Peyer's patch (tissue), 4 donors: ENCODE measurements at regions not wholly inside any gene's neighbourhood (a gene's known extent, or its start where the extent isn't known, plus 50 kb on each side); places are given as distances from the start of the nearest gene placed in this dataset.

Source experiments
- POLR2A ChIP-seq, 2 donors: fragments of 450-650 bp; IDR thresholded peaks; one replicate each; pipeline ENCODE4 v1.5.1; 2017; ENCODE audit warnings: antibody characterized with exemption in 2 of 2, mild to moderate bottlenecking in 2 of 2, moderate library complexity in 2 of 2
- TF ChIP-seq, protein P1 (sequence below), 6 experiments: fragments of 450-650 bp in 4 of 6; fragments of 200-600 bp in 2 of 6; sonication (generic) in 1 of 6; IDR thresholded peaks; one replicate each; pipeline ENCODE4 v1.5.1; 2017 to 2019; ENCODE audit warnings: antibody characterized with exemption in 6 of 6, mild to moderate bottlenecking in 3 of 6, moderate library complexity in 1 of 6

DNA sequence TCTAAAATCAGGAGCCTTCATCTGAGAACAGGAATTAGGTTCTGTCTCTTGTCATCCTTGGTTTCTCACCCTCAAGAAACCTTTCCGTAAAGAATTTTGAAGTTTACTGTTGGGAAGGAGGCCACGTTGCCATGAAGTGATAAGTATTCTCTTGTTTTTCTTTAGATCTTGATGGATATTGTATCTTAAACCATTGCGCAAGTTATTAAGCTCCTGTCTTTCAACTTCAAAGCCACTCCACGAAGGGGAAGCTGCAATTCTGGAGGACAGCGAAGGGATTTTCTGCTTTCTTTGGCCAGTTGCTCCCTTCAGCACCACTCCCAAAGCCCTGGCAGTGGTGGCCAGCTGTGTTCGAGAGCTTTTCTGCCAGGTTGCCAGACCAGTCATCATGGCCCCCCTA lies 198.1 kb upstream of the EXOC2 start:
- TF ChIP-seq, protein P1, sequence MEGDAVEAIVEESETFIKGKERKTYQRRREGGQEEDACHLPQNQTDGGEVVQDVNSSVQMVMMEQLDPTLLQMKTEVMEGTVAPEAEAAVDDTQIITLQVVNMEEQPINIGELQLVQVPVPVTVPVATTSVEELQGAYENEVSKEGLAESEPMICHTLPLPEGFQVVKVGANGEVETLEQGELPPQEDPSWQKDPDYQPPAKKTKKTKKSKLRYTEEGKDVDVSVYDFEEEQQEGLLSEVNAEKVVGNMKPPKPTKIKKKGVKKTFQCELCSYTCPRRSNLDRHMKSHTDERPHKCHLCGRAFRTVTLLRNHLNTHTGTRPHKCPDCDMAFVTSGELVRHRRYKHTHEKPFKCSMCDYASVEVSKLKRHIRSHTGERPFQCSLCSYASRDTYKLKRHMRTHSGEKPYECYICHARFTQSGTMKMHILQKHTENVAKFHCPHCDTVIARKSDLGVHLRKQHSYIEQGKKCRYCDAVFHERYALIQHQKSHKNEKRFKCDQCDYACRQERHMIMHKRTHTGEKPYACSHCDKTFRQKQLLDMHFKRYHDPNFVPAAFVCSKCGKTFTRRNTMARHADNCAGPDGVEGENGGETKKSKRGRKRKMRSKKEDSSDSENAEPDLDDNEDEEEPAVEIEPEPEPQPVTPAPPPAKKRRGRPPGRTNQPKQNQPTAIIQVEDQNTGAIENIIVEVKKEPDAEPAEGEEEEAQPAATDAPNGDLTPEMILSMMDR (IDR thresholded peaks at IDR 0.05): no peak
- no peak for TF ChIP-seq POLR2A (IDR thresholded peaks at IDR 0.05)
